ENCODE measurements at regions not wholly inside any gene's neighbourhood (a gene's known extent, or its start where the extent isn't known, plus 50 kb on each side); places are given as distances from the start of the nearest gene placed in this dataset.

- H3T11ph ChIP-seq (ENCODE audit: low read length), result no peak overlapping the region
- no peaks in the 10 kb centered on the region; a peak in 1 of 7 replicates for H3K36me3 Mint-ChIP-seq (ENCODE audit: insufficient read depth in 1 of 3, low read depth in 3 of 3)
- no peaks in the 10 kb centered on the region for H3K27me3 Mint-ChIP-seq (ENCODE audit: low read depth)
Measured at GRCh38 chr1:102071451-102071850, 74.7 kb upstream of the OLFM3 start.

More at GRCh38 chr1:102071451-102071850, 74.7 kb upstream of the OLFM3 start:
- Histone ChIP-seq H4K8ac (replicated peaks; ENCODE audit: insufficient read length, low read depth, low read length) (no peak overlapping the region), H3K79me2 (ENCODE audit: insufficient read depth, low read length) (no peaks in the 10 kb centered on the region), H3K4ac (ENCODE audit: low read depth, low read length) (no peak overlapping the region), H2AFZ (ENCODE audit: low read length) (no peak overlapping the region), H2BK15ac (ENCODE audit: low read depth, low read length) (no peak overlapping the region), H3K27ac (ENCODE audit: insufficient read length, low read depth, low read length) (no peak overlapping the region), H2BK12ac (ENCODE audit: insufficient read length, low read depth, low read length) (no peak overlapping the region), H3K23ac (ENCODE audit: insufficient read length, low read depth, low read length) (no peak overlapping the region), H3K4me1 (ENCODE audit: insufficient read depth, low read length) (no peaks in the 10 kb centered on the region), H3K14ac (ENCODE audit: insufficient read depth, low read length) (no peak overlapping the region), H3K9ac (ENCODE audit: extremely low read depth, insufficient read length, low read length) (no peak overlapping the region), H3K56ac (ENCODE audit: insufficient read length, low read depth, low read length) (no peak overlapping the region), H3K4me2 (ENCODE audit: insufficient read depth, insufficient read length, low read length) (no peak overlapping the region), H4K91ac (ENCODE audit: insufficient read length, low read depth, low read length) (no peak overlapping the region), H2BK5ac (ENCODE audit: insufficient read length, low read length) (no peak overlapping the region), H3K27me3 (ENCODE audit: insufficient read depth, low read length) (no peaks in the 10 kb centered on the region), H3K79me1 (ENCODE audit: insufficient read depth, low read depth, low read length, poor library complexity, severe bottlenecking) (no peaks in the 10 kb centered on the region), H3K9me3 (ENCODE audit: control insufficient read depth, low read depth, low read length) (no peaks in the 10 kb centered on the region), H2BK20ac (ENCODE audit: low read depth, low read length, poor library complexity, severe bottlenecking) (no peak overlapping the region), H2AK5ac (ENCODE audit: insufficient read length, low read length) (no peak overlapping the region), H3K18ac (ENCODE audit: insufficient read length, low read depth, low read length) (no peak overlapping the region), H3K23me2 (ENCODE audit: insufficient read length, low read depth, low read length, poor library complexity, severe bottlenecking) (no peaks in the 10 kb centered on the region), H2BK120ac (ENCODE audit: low read depth, low read length, poor library complexity, severe bottlenecking) (no peak overlapping the region), H4K20me1 (ENCODE audit: control insufficient read depth, insufficient read depth, insufficient read length) (no peaks in the 10 kb centered on the region), H4K5ac (ENCODE audit: insufficient read length, low read depth, low read length) (no peak overlapping the region)
- H3K9me3 Mint-ChIP-seq, result no peaks in the 10 kb centered on the region
- H3K27ac Mint-ChIP-seq, result no peak overlapping the region
- no peak for DNase-seq
- H3K4me3 Mint-ChIP-seq, result no peak overlapping the region
- no peak for TF ChIP-seq CTCF (conservative IDR thresholded peaks at IDR 0.05)
- no peaks in the 10 kb centered on the region for H3K4me1 Mint-ChIP-seq
